OCI-LY1 (cell line): ENCODE measurements at regions not wholly inside any gene's neighbourhood (a gene's known extent, or its start where the extent isn't known, plus 50 kb on each side); places are given as distances from the start of the nearest gene placed in this dataset.

Experiments used
- H2AFZ ChIP-seq: fragments of 200-600 bp; sonication (generic), shearing (Covaris generic); 2 replicates; pipeline ENCODE4 v1.6.0; 2014; ENCODE audit warnings: antibody characterized with exemption, mild to moderate bottlenecking, low read length
- H3F3A ChIP-seq: fragments of 200-600 bp; sonication (generic), shearing (Covaris generic); 2 replicates; pipeline ENCODE4 v1.6.0; 2014; ENCODE audit warnings: mild to moderate bottlenecking, antibody characterized with exemption, low read length, moderate library complexity; ENCODE audit not compliant: insufficient read depth
- H3K27ac ChIP-seq: fragments of 200-600 bp; sonication (generic); 2 replicates; pipeline ENCODE4 v1.5.1; 2014; ENCODE audit warnings: low read length, mixed run types, mild to moderate bottlenecking, low read depth; ENCODE audit not compliant: poor library complexity, severe bottlenecking
- H3K27me3 ChIP-seq: fragments of 200-600 bp; sonication (generic); 2 replicates; pipeline ENCODE4 v1.6.0; 2014; ENCODE audit warnings: antibody characterized with exemption, mild to moderate bottlenecking, low read length, moderate library complexity; ENCODE audit not compliant: insufficient read depth
- H3K36me3 ChIP-seq: fragments of 200-600 bp; sonication (generic); 2 replicates; pipeline ENCODE4 v1.6.1; 2014; ENCODE audit warnings: mild to moderate bottlenecking, antibody characterized with exemption, low read length, moderate library complexity, mixed read lengths; ENCODE audit not compliant: insufficient read depth
- H3K4me1 ChIP-seq: fragments of 200-600 bp; sonication (generic); 2 replicates; pipeline ENCODE4 v1.5.1; 2014; ENCODE audit warnings: mild to moderate bottlenecking, low read length, moderate library complexity; ENCODE audit not compliant: insufficient read depth, severe bottlenecking
- H3K4me2 ChIP-seq: fragments of 200-600 bp; sonication (generic), shearing (Covaris generic); 2 replicates; pipeline ENCODE4 v1.6.1; 2014; ENCODE audit warnings: low read length
- H3K4me3 ChIP-seq: fragments of 200-600 bp; sonication (generic); 2 replicates; pipeline ENCODE4 v1.5.1; 2014; ENCODE audit warnings: low read length, low read depth, mild to moderate bottlenecking, mixed read lengths; ENCODE audit not compliant: poor library complexity, severe bottlenecking
- H3K79me2 ChIP-seq: fragments of 200-600 bp; shearing (Covaris generic); 2 replicates; pipeline ENCODE4 v1.6.1; 2016; ENCODE audit warnings: mixed run types, low read length, mixed read lengths; ENCODE audit not compliant: insufficient read depth
- H3K9ac ChIP-seq: fragments of 200-600 bp; sonication (generic), shearing (Covaris generic); 2 replicates; pipeline ENCODE4 v1.6.1; 2014; ENCODE audit warnings: mild to moderate bottlenecking, low read length, mixed read lengths
- H3K9me2 ChIP-seq: fragments of 200-600 bp; sonication (generic), shearing (Covaris generic); 2 replicates; pipeline ENCODE4 v1.6.1; 2014; ENCODE audit warnings: low read depth, mild to moderate bottlenecking, low read length, mixed read lengths
- H3K9me3 ChIP-seq: fragments of 200-600 bp; shearing (Covaris generic); 2 replicates; pipeline ENCODE4 v1.6.1; 2014; ENCODE audit warnings: low read length, mixed read lengths
- H4K20me1 ChIP-seq: fragments of 200-600 bp; sonication (generic), shearing (Covaris generic); 2 replicates; pipeline ENCODE4 v1.6.0; 2016; ENCODE audit warnings: mild to moderate bottlenecking, low read length; ENCODE audit not compliant: insufficient read depth
- EZH2 ChIP-seq: fragments of 200-600 bp; sonication (generic), shearing (Covaris generic); IDR thresholded peaks from 2 replicates; pipeline ENCODE4 v1.8.0; 2017; ENCODE audit warnings: borderline replicate concordance, mixed run types, mild to moderate bottlenecking, antibody characterized with exemption, low read length, moderate library complexity, mixed read lengths
- TF ChIP-seq, protein P1 (sequence below): fragments of 200-600 bp; sonication (generic), shearing (Covaris generic); IDR thresholded peaks from 2 replicates; pipeline ENCODE4 v1.5.1; 2017; ENCODE audit warnings: mild to moderate bottlenecking, antibody characterized with exemption, low read length, moderate library complexity, mixed read lengths

GRCh38 chr9:80649496-80649895 is 1039.9 kb downstream of the TLE1 start:
- no peak overlapping the region for H3K27ac ChIP-seq
- H3K79me2 ChIP-seq: no peaks in the 10 kb centered on the region
- no peak overlapping the region for H3K4me2 ChIP-seq
- TF ChIP-seq, protein P1, sequence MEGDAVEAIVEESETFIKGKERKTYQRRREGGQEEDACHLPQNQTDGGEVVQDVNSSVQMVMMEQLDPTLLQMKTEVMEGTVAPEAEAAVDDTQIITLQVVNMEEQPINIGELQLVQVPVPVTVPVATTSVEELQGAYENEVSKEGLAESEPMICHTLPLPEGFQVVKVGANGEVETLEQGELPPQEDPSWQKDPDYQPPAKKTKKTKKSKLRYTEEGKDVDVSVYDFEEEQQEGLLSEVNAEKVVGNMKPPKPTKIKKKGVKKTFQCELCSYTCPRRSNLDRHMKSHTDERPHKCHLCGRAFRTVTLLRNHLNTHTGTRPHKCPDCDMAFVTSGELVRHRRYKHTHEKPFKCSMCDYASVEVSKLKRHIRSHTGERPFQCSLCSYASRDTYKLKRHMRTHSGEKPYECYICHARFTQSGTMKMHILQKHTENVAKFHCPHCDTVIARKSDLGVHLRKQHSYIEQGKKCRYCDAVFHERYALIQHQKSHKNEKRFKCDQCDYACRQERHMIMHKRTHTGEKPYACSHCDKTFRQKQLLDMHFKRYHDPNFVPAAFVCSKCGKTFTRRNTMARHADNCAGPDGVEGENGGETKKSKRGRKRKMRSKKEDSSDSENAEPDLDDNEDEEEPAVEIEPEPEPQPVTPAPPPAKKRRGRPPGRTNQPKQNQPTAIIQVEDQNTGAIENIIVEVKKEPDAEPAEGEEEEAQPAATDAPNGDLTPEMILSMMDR: no peak
- TF ChIP-seq EZH2: no peak
- H3K9me2 ChIP-seq: no peaks in the 10 kb centered on the region
- H3K4me3 ChIP-seq: no peak overlapping the region
- no peaks in the 10 kb centered on the region for H3K27me3 ChIP-seq
- no peak overlapping the region for H2AFZ ChIP-seq
- H4K20me1 ChIP-seq: no peaks in the 10 kb centered on the region
- H3F3A ChIP-seq: no peaks in the 10 kb centered on the region
- H3K4me1 ChIP-seq: no peaks in the 10 kb centered on the region
- no peak overlapping the region for H3K9ac ChIP-seq
- H3K9me3 ChIP-seq: no peaks in the 10 kb centered on the region
- no peaks in the 10 kb centered on the region for H3K36me3 ChIP-seq

- no peak overlapping the region for H3K4me2 ChIP-seq
- TF ChIP-seq, protein P1: no peak
- no peak for TF ChIP-seq EZH2
- no peak overlapping the region for H3K9ac ChIP-seq
- no peaks in the 10 kb centered on the region for H3F3A ChIP-seq
- H3K9me3 ChIP-seq: no peaks in the 10 kb centered on the region
- no peaks in the 10 kb centered on the region for H3K27me3 ChIP-seq
- H2AFZ ChIP-seq: no peak overlapping the region
- no peak overlapping the region for H3K4me3 ChIP-seq
- no peak overlapping the region for H3K27ac ChIP-seq
- H3K4me1 ChIP-seq: no peaks in the 10 kb centered on the region
- H3K36me3 ChIP-seq: no peaks in the 10 kb centered on the region
- H3K79me2 ChIP-seq: no peaks in the 10 kb centered on the region
- no peaks in the 10 kb centered on the region for H4K20me1 ChIP-seq
- H3K9me2 ChIP-seq: no peaks in the 10 kb centered on the region
These were observed 1040.3 kb downstream of the TLE1 start for GRCh38 chr9:80649001-80649420.

- no peaks in the 10 kb centered on the region for H3K79me2 ChIP-seq
- no peaks in the 10 kb centered on the region for H3K27me3 ChIP-seq
- no peak overlapping the region for H3K4me3 ChIP-seq
- H3K4me1 ChIP-seq: no peaks in the 10 kb centered on the region
- no peaks in the 10 kb centered on the region for H3K9me2 ChIP-seq
- no peak overlapping the region for H3K9ac ChIP-seq
- no peak overlapping the region for H3K4me2 ChIP-seq
- no peak overlapping the region for H3K27ac ChIP-seq
- H4K20me1 ChIP-seq: no peaks in the 10 kb centered on the region
- TF ChIP-seq EZH2: no peak
- TF ChIP-seq, protein P1: no peak
- H3K36me3 ChIP-seq: no peaks in the 10 kb centered on the region
- H2AFZ ChIP-seq: no peak overlapping the region
- H3K9me3 ChIP-seq: no peaks in the 10 kb centered on the region
- no peaks in the 10 kb centered on the region for H3F3A ChIP-seq
These were observed 1041.0 kb downstream of the TLE1 start for GRCh38 chr9:80648336-80648735.
